KMS-11 (cell line): ENCODE measurements at regions not wholly inside any gene's neighbourhood (a gene's known extent, or its start where the extent isn't known, plus 50 kb on each side); places are given as distances from the start of the nearest gene placed in this dataset.
"Not testable (repeated sequence)": the region's sequence is repeated elsewhere in the genome, so short reads cannot be mapped to it uniquely, and the experiment has no call there.

Experiments used
- H2AFZ ChIP-seq: fragments of 200-600 bp; sonication (generic); 2 replicates; pipeline ENCODE4 v1.6.1; 2016; ENCODE audit warnings: antibody characterized with exemption, mixed run types, low read depth
- H3K27ac ChIP-seq: fragments of 200-600 bp; sonication (generic); 2 replicates; pipeline ENCODE4 v1.6.1; 2016; ENCODE audit warnings: mild to moderate bottlenecking, mixed run types
- H3K27me3 ChIP-seq: fragments of 200-600 bp; sonication (generic); 2 replicates; pipeline ENCODE4 v1.6.1; 2017; ENCODE audit warnings: mild to moderate bottlenecking, low read depth, mixed run types, moderate library complexity; ENCODE audit not compliant: insufficient read depth
- H3K36me3 ChIP-seq: fragments of 200-600 bp; sonication (generic); 2 replicates; pipeline ENCODE4 v1.6.1; 2017; ENCODE audit warnings: mild to moderate bottlenecking, mixed run types; ENCODE audit not compliant: insufficient read depth
- H3K4me1 ChIP-seq: fragments of 200-600 bp; sonication (generic); 2 replicates; pipeline ENCODE4 v1.6.1; 2016; ENCODE audit warnings: mild to moderate bottlenecking, low read depth, mixed run types; ENCODE audit not compliant: poor library complexity, severe bottlenecking
- H3K4me2 ChIP-seq: fragments of 200-600 bp; sonication (generic); 2 replicates; pipeline ENCODE4 v1.7.0; 2016; ENCODE audit warnings: mild to moderate bottlenecking, mixed run types
- H3K4me3 ChIP-seq: fragments of 200-600 bp; sonication (generic); IDR thresholded peaks from 2 replicates; pipeline ENCODE4 v1.6.1; 2017; ENCODE audit warnings: low read depth, low read length, mixed read lengths; ENCODE audit not compliant: insufficient read depth
- H3K79me2 ChIP-seq: fragments of 200-600 bp; sonication (generic); 2 replicates; pipeline ENCODE4 v1.6.1; 2016; ENCODE audit warnings: low read depth, mixed run types; ENCODE audit not compliant: insufficient read depth
- H3K9ac ChIP-seq: fragments of 200-600 bp; sonication (generic); 2 replicates; pipeline ENCODE4 v1.6.1; 2016; ENCODE audit warnings: mild to moderate bottlenecking, mixed run types
- H4K20me1 ChIP-seq: fragments of 200-600 bp; sonication (generic); 2 replicates; pipeline ENCODE4 v1.6.1; 2016; ENCODE audit warnings: mild to moderate bottlenecking, mixed run types; ENCODE audit not compliant: insufficient read depth
- TF ChIP-seq, protein P1 (sequence below): fragments of 200-600 bp; sonication (generic); conservative IDR thresholded peaks from 2 replicates; pipeline ENCODE4 v1.6.1; 2017; ENCODE audit warnings: low read depth, mild to moderate bottlenecking, antibody characterized with exemption, low read length, moderate library complexity, mixed read lengths

GRCh38 chr11:13135385-13136271, 126.5 kb downstream of the RASSF10 start:
- Histone ChIP-seq H2AFZ (no peak overlapping the region), H3K27ac (no peak overlapping the region), H3K79me2 (no peaks in the 10 kb centered on the region), H3K36me3 (no peaks in the 10 kb centered on the region), H3K27me3 (no peaks in the 10 kb centered on the region), H3K4me2 (no peak overlapping the region), H3K4me3 (no peak overlapping the region), H3K4me1 (no peaks in the 10 kb centered on the region), H4K20me1 (no peaks in the 10 kb centered on the region), H3K9ac (no peak overlapping the region)
- TF ChIP-seq, protein P1, sequence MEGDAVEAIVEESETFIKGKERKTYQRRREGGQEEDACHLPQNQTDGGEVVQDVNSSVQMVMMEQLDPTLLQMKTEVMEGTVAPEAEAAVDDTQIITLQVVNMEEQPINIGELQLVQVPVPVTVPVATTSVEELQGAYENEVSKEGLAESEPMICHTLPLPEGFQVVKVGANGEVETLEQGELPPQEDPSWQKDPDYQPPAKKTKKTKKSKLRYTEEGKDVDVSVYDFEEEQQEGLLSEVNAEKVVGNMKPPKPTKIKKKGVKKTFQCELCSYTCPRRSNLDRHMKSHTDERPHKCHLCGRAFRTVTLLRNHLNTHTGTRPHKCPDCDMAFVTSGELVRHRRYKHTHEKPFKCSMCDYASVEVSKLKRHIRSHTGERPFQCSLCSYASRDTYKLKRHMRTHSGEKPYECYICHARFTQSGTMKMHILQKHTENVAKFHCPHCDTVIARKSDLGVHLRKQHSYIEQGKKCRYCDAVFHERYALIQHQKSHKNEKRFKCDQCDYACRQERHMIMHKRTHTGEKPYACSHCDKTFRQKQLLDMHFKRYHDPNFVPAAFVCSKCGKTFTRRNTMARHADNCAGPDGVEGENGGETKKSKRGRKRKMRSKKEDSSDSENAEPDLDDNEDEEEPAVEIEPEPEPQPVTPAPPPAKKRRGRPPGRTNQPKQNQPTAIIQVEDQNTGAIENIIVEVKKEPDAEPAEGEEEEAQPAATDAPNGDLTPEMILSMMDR: no peak

DNA sequence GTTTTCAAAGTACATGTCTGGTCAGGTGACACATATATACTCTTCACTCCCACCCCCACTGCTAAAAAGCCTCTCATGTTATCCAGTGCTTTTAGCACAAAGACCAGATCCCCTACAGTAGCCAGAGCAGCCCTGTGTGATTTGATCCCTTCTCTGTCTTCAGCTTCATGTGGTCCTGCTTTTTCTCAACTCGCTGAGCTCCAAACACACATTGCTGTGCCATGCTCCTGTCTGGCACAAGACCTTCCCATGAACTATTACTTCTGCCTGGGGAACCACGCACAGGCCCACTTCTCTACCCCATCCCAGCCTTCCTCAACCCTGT, 127.1 kb downstream of the RASSF10 start:
- H3K27ac ChIP-seq: no peak overlapping the region
- no peaks in the 10 kb centered on the region for H4K20me1 ChIP-seq
- H2AFZ ChIP-seq: no peak overlapping the region
- no peak overlapping the region for H3K9ac ChIP-seq
- no peaks in the 10 kb centered on the region for H3K4me1 ChIP-seq
- H3K79me2 ChIP-seq: no peaks in the 10 kb centered on the region
- no peak overlapping the region for H3K4me2 ChIP-seq
- no peaks in the 10 kb centered on the region for H3K36me3 ChIP-seq
- TF ChIP-seq, protein P1: no peak
- H3K27me3 ChIP-seq: no peaks in the 10 kb centered on the region
- no peak overlapping the region for H3K4me3 ChIP-seq

DNA sequence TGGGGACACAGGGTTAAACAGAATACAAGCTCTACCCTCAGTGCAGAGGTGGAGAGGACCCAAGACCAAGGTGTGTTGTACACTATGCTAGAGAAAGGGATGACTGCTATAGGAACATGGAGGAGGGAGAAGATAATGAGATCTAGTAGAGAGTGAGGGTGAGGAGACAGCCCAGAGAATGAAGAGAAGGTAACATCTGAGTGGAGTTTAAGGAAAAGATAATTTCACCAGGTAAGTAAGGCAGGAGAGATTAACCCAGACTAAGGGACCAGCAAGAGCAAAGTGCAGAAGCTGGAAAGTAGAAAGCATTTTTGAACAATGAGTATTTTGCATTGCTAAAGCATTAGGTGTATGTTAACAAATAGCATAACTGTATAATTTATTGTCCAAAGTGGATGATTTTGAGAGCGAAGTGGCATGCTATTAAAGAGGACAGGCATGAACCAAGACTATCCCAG, 128.8 kb downstream of the RASSF10 start:
- no peaks in the 10 kb centered on the region for H3K79me2 ChIP-seq
- no peaks in the 10 kb centered on the region for H3K27me3 ChIP-seq
- H3K4me3 ChIP-seq: no peak overlapping the region
- H2AFZ ChIP-seq: no peak overlapping the region
- no peak overlapping the region for H3K9ac ChIP-seq
- no peak overlapping the region for H3K27ac ChIP-seq
- H3K4me2 ChIP-seq: no peak overlapping the region
- TF ChIP-seq, protein P1: no peak
- H3K36me3 ChIP-seq: no peaks in the 10 kb centered on the region
- H3K4me1 ChIP-seq: no peaks in the 10 kb centered on the region
- H4K20me1 ChIP-seq: no peaks in the 10 kb centered on the region

DNA sequence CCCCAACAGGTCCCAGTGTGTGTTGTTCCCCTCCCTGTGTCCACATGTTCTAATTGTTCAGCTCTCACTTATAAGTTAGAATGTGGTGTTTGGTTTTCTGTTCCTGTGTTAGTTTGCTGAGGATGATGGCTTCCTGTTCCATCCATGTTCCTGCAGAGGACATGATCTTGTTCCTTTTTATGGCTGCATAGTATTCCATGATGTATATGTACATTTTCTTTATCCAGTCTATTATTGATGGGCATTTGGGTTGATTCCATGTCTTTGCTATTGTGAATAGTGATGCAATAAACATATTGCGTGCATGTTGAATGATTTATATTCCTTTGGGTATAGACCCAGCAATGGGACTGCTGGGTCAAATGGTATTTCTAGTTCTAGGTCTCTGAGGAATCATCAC, 130.0 kb downstream of the RASSF10 start:
- not testable (repeated sequence) for H3K27ac ChIP-seq, H3K4me1 ChIP-seq, H3K9ac ChIP-seq, H4K20me1 ChIP-seq, H2AFZ ChIP-seq, H3K4me2 ChIP-seq, H3K4me3 ChIP-seq, H3K36me3 ChIP-seq, H3K27me3 ChIP-seq, H3K79me2 ChIP-seq
